ENCODE measurements at regions not wholly inside any gene's neighbourhood (a gene's known extent, or its start where the extent isn't known, plus 50 kb on each side); places are given as distances from the start of the nearest gene placed in this dataset.

- intact Hi-C loops (cut with DNase I): no loop called here
- TF ChIP-seq CTCF (IDR thresholded peaks at IDR 0.05): no peak
- no peak overlapping the region for H3K4me3 ChIP-seq
- no peaks in the 10 kb centered on the region for H3K27me3 ChIP-seq
- no peaks in the 10 kb centered on the region for H3K4me1 ChIP-seq
- H3K9me3 ChIP-seq: no peaks in the 10 kb centered on the region
- no peak for DNase-seq (ENCODE audit: extremely low spot score in 2 of 2)
- H3K27ac ChIP-seq: no peak overlapping the region
- no peaks in the 10 kb centered on the region for H3K36me3 ChIP-seq
These were observed 262.6 kb upstream of the RXFP2 start for GRCh38 chr13:31476753-31477152.

GRCh38 chr13:31477961-31478360 is 261.4 kb upstream of the RXFP2 start:
- Histone ChIP-seq H3K27me3 (no peaks in the 10 kb centered on the region), H3K9me3 (no peaks in the 10 kb centered on the region), H3K4me1 (no peaks in the 10 kb centered on the region), H3K4me3 (no peak overlapping the region), H3K36me3 (no peaks in the 10 kb centered on the region), H3K27ac (no peak overlapping the region)
- no peak for DNase-seq (ENCODE audit: extremely low spot score in 2 of 2)
- intact Hi-C loops (cut with DNase I): no loop called here
- TF ChIP-seq CTCF (IDR thresholded peaks at IDR 0.05): no peak
- no peak for TF ChIP-seq POLR2AphosphoS5 (IDR thresholded peaks at IDR 0.05; ENCODE audit: insufficient read depth in 1 of 2, low read depth in 1 of 2)

- no peak overlapping the region for H3K4me3 ChIP-seq
- no peaks in the 10 kb centered on the region for H3K9me3 ChIP-seq
- no peak for DNase-seq (ENCODE audit: extremely low spot score in 2 of 2)
- no peaks in the 10 kb centered on the region for H3K4me1 ChIP-seq
- no peak overlapping the region for H3K27ac ChIP-seq
- TF ChIP-seq POLR2AphosphoS5 (IDR thresholded peaks at IDR 0.05; ENCODE audit: insufficient read depth in 1 of 2, low read depth in 1 of 2) (no peak), POLR2A (IDR thresholded peaks at IDR 0.05) (no peak), CTCF (IDR thresholded peaks at IDR 0.05) (no peak)
- intact Hi-C loops (cut with DNase I): no loop called here
- H3K36me3 ChIP-seq: no peaks in the 10 kb centered on the region
- no peaks in the 10 kb centered on the region for H3K27me3 ChIP-seq
These were observed 254.1 kb upstream of the RXFP2 start for GRCh38 chr13:31485183-31485582.

GRCh38 chr13:31485651-31486051 is 253.7 kb upstream of the RXFP2 start:
- H3K36me3 ChIP-seq: no peaks in the 10 kb centered on the region
- H3K9me3 ChIP-seq: no peaks in the 10 kb centered on the region
- no peak for TF ChIP-seq CTCF (IDR thresholded peaks at IDR 0.05)
- no peak for TF ChIP-seq POLR2A (IDR thresholded peaks at IDR 0.05)
- no peak for TF ChIP-seq POLR2AphosphoS5 (IDR thresholded peaks at IDR 0.05; ENCODE audit: insufficient read depth in 1 of 2, low read depth in 1 of 2)
- DNase-seq (ENCODE audit: extremely low spot score in 2 of 2): no peak
- no peaks in the 10 kb centered on the region for H3K27me3 ChIP-seq
- H3K27ac ChIP-seq: no peak overlapping the region
- no peak overlapping the region for H3K4me3 ChIP-seq
- intact Hi-C loops (cut with DNase I): no loop called here
- H3K4me1 ChIP-seq: no peaks in the 10 kb centered on the region

GRCh38 chr13:31495336-31495735 is 244.0 kb upstream of the RXFP2 start:
- H3K9me3 ChIP-seq: no peaks in the 10 kb centered on the region
- intact Hi-C loops (cut with DNase I): no loop called here
- H3K27me3 ChIP-seq: no peaks in the 10 kb centered on the region
- no peak for DNase-seq (ENCODE audit: extremely low spot score in 2 of 2)
- no peak overlapping the region for H3K4me3 ChIP-seq
- TF ChIP-seq POLR2AphosphoS5 (IDR thresholded peaks at IDR 0.05; ENCODE audit: insufficient read depth in 1 of 2, low read depth in 1 of 2): no peak
- no peak for TF ChIP-seq CTCF (IDR thresholded peaks at IDR 0.05)
- TF ChIP-seq POLR2A (IDR thresholded peaks at IDR 0.05): no peak
- no peaks in the 10 kb centered on the region for H3K4me1 ChIP-seq
- H3K36me3 ChIP-seq: no peaks in the 10 kb centered on the region
- H3K27ac ChIP-seq: no peak overlapping the region
